ENCODE measurements at regions not wholly inside any gene's neighbourhood (a gene's known extent, or its start where the extent isn't known, plus 50 kb on each side); places are given as distances from the start of the nearest gene placed in this dataset.

DNA sequence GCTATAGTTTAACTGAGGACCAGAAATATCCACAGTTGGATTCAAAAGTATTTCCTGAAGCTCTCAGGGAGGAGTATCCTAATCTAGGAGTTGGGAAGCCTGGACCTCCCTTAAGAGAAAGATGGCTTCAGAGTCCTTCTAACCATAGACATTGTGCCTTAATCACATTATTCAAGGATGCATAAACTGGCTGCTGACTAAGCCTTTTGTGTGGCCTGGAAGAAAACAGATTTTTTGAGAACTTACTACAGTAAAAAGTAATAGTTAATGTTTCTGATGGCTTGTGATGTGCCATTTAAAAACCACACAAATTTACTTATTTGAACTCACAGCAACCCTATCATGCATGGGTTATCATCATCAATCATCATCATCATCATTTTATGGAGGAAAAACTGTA, 126.2 kb upstream of the RPL38 start:
- Mint-ChIP-seq H3K27ac (no peak overlapping the region), H3K4me1 (ENCODE audit: low read depth) (no peaks in the 10 kb centered on the region), H3K27me3 (peaks cover 2% of the 10 kb centered on the region), H3K9me3 (no peaks in the 10 kb centered on the region), H3K4me3 (no peak overlapping the region), H3K36me3 (ENCODE audit: low read depth) (no peaks in the 10 kb centered on the region)
- intact Hi-C loops (cut with micrococcal nuclease): no loop called here
- ChIA-PET POLR2A (no interaction called here), CTCF (no interaction called here)
- ATAC-seq (no peak), DNase-seq (no peak)
- TF ChIP-seq, protein P1, sequence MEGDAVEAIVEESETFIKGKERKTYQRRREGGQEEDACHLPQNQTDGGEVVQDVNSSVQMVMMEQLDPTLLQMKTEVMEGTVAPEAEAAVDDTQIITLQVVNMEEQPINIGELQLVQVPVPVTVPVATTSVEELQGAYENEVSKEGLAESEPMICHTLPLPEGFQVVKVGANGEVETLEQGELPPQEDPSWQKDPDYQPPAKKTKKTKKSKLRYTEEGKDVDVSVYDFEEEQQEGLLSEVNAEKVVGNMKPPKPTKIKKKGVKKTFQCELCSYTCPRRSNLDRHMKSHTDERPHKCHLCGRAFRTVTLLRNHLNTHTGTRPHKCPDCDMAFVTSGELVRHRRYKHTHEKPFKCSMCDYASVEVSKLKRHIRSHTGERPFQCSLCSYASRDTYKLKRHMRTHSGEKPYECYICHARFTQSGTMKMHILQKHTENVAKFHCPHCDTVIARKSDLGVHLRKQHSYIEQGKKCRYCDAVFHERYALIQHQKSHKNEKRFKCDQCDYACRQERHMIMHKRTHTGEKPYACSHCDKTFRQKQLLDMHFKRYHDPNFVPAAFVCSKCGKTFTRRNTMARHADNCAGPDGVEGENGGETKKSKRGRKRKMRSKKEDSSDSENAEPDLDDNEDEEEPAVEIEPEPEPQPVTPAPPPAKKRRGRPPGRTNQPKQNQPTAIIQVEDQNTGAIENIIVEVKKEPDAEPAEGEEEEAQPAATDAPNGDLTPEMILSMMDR (IDR thresholded peaks at IDR 0.05): no peak

DNA sequence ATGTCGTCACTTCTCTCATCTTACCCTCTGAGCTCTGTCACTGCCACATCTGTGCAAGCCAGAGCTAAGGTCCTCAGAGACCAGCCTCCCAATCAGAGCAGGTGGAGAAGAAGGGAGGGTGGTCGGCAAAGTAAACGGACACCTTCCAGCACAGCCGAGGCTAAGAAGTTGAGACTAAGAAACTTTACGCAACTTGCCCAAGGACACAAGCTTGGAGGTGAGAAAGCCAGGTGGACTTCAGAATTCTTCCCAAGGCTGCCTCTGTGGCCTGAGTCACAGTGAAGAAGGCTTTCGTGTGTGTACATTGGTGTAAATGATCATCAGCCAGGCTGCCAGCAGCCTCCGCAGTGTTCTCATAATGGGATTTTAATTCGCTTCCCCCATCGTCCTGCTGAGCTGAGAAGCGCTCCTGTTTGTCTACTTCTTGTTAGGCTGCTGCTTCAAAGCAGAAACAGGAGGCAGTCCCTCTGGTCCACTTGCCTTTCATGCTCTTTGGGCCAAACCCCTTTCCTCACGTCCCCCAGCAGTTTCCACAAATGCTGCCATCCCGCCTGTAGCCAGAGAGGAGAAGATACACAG, 125.0 kb upstream of the RPL38 start:
- DNase-seq (no peak), ATAC-seq (no peak)
- peaks cover 4% of the 10 kb centered on the region for H3K27me3 Mint-ChIP-seq
- ChIA-PET CTCF (interaction anchor here (0.9 to 1.1 kb wide), 2 partner anchors 12 to 121 kb away, joined by 3 to 4 read pairs; no protein-coding TSS in a partner anchor), POLR2A (no interaction called here)
- no peak overlapping the region for H3K27ac Mint-ChIP-seq
- no peaks in the 10 kb centered on the region for H3K36me3 Mint-ChIP-seq (ENCODE audit: low read depth)
- H3K4me3 Mint-ChIP-seq: no peak overlapping the region
- H3K4me1 Mint-ChIP-seq (ENCODE audit: low read depth): no peaks in the 10 kb centered on the region
- TF ChIP-seq, protein P1 (IDR thresholded peaks at IDR 0.05): no peak
- intact Hi-C loops (cut with micrococcal nuclease): no loop called here
- no peaks in the 10 kb centered on the region for H3K9me3 Mint-ChIP-seq

DNA sequence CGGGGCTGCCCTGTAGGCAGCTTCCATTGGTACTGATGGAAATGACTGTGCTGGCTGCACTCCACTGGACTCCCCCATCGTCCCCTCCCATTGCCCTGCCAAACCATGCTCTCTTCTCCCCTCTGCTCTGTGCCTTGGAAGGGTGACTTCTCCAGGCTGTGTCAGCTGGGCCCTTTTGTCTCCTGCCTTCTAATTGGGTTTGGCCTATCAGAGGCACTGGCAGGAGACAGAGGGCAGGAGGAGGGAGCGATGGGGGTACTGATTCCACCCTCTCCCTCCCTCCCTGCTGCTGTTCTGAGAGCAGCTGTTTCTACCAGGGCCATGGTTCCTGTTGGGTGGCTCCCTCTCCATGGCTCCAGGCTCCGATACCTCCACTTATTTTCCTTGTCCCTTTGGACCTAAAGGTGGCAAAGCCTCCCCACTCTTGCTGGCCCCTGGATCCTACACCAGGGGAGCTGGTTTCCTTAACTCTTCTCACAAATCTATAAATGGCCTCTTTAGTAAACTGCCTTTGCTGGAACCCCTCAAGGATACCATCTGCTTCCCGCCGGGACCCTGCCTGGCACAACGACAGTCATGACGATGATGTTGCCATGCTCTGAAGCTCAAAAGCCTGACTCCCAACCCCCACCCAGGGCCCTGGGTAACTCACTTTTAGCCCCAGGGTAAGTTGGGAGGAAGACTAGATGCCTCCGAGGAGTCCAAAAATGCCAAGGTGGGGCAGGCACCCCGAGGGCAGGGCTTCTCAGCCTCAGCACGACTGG, 123.8 kb upstream of the RPL38 start:
- Mint-ChIP-seq H3K36me3 (ENCODE audit: low read depth) (no peaks in the 10 kb centered on the region), H3K9me3 (no peaks in the 10 kb centered on the region), H3K4me1 (ENCODE audit: low read depth) (no peaks in the 10 kb centered on the region), H3K27ac (no peak overlapping the region), H3K4me3 (no peak overlapping the region), H3K27me3 (peaks cover 4% of the 10 kb centered on the region)
- DNase-seq (no peak), ATAC-seq (no peak)
- TF ChIP-seq, protein P1 (IDR thresholded peaks at IDR 0.05): no peak
- intact Hi-C loops (cut with micrococcal nuclease): no loop called here
- POLR2A ChIA-PET: no interaction called here
- CTCF ChIA-PET: interaction anchor here (2.4 kb wide), 1 partner anchor 10 kb away, joined by 6 read pairs; no protein-coding TSS in a partner anchor

GRCh38 chr17:74080656-74081582, 122.6 kb upstream of the RPL38 start:
- ChIA-PET CTCF (interaction anchor here (2.4 kb wide), 1 partner anchor 9 kb away, joined by 6 read pairs; no protein-coding TSS in a partner anchor), POLR2A (interaction anchor here (0.6 kb wide), 1 partner anchor 42 kb away, joined by 3 read pairs; no protein-coding TSS in a partner anchor)
- H3K9me3 Mint-ChIP-seq: peaks cover 8% of the 10 kb centered on the region
- no peaks in the 10 kb centered on the region for H3K36me3 Mint-ChIP-seq (ENCODE audit: low read depth)
- DNase-seq (no peak), ATAC-seq (no peak)
- no peak overlapping the region for H3K4me3 Mint-ChIP-seq
- H3K27me3 Mint-ChIP-seq: peaks cover 6% of the 10 kb centered on the region
- TF ChIP-seq, protein P1 (IDR thresholded peaks at IDR 0.05): no peak
- intact Hi-C loops (cut with micrococcal nuclease): no loop called here
- no peak overlapping the region for H3K27ac Mint-ChIP-seq
- H3K4me1 Mint-ChIP-seq (ENCODE audit: low read depth): no peaks in the 10 kb centered on the region

Measured in activated CD8-positive, alpha-beta T cell treated with anti-CD3 and anti-CD28 coated beads for 36 hours (primary cell).